MM.1S (cell line): ENCODE measurements at regions not wholly inside any gene's neighbourhood (a gene's known extent, or its start where the extent isn't known, plus 50 kb on each side); places are given as distances from the start of the nearest gene placed in this dataset.

ENCODE experiments used
- CTCF ChIP-seq: fragments of 300-600 bp; sonication (generic); IDR thresholded peaks from 2 replicates; pipeline ENCODE4 v1.5.1; 2016; ENCODE audit warnings: antibody characterized with exemption, low read length, mixed read lengths
- EZH2 ChIP-seq: fragments of 300-600 bp; sonication (generic); optimal IDR thresholded peaks from 2 replicates; pipeline ENCODE3; 2017; ENCODE audit warnings: low read depth, mild to moderate bottlenecking, antibody characterized with exemption, low read length, mixed read lengths
- EZH2phosphoT487 ChIP-seq: fragments of 300-600 bp; sonication (generic); IDR thresholded peaks from 2 replicates; pipeline ENCODE4 v1.6.1; 2018; ENCODE audit warnings: antibody characterized with exemption, low read length

GRCh38 chr7:138345567-138345966 is 114.5 kb upstream of the TRIM24 start:
- no peak for TF ChIP-seq CTCF
- no peak for TF ChIP-seq EZH2phosphoT487
- no peak for TF ChIP-seq EZH2
